Suprapubic skin (tissue), 4 donors: ENCODE measurements at regions not wholly inside any gene's neighbourhood (a gene's known extent, or its start where the extent isn't known, plus 50 kb on each side); places are given as distances from the start of the nearest gene placed in this dataset.

Experiments
- POLR2A ChIP-seq, 2 donors: fragments of 450-650 bp; IDR thresholded peaks; one replicate each; pipeline ENCODE4 v1.6.1; 2017; ENCODE audit warnings: antibody characterized with exemption in 2 of 2, mild to moderate bottlenecking in 2 of 2, moderate library complexity in 2 of 2
- POLR2AphosphoS5 ChIP-seq, 3 donors: sonication (generic); formaldehyde crosslinking; IDR thresholded peaks; one replicate each; pipeline ENCODE4 v1.6.1; 2017; ENCODE audit warnings: antibody characterized with exemption in 3 of 3
- TF ChIP-seq, protein P1 (sequence below), 2 donors: fragments of 200-600 bp in 1 of 2; fragments of 450-650 bp in 1 of 2; sonication (generic) in 1 of 2; IDR thresholded peaks; one replicate each; pipeline ENCODE4 v1.5.1; 2016 to 2019; ENCODE audit warnings: antibody characterized with exemption in 2 of 2, mild to moderate bottlenecking in 1 of 2, moderate library complexity in 1 of 2

DNA sequence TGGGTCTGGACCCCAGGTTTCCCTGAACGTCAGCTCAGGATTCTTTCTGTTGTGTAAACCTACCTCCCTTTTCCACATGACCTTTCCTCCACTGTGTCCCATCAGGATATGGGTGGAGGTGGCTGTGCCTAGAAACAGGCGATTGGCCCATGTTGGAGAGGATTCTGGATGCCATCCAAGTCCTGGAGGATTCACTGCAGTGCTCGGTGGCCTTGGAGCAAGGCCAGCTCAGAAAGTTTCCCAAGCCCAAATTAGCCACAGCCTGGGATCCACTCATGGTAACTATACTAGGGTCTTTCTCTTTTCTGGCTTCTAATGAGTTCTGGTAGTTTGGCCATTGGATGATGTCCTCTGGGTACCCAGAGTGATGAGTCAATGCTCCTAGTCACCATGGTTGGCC lies 141.6 kb downstream of the SNX19 start:
- no peak for TF ChIP-seq POLR2A (IDR thresholded peaks at IDR 0.05)
- TF ChIP-seq, protein P1, sequence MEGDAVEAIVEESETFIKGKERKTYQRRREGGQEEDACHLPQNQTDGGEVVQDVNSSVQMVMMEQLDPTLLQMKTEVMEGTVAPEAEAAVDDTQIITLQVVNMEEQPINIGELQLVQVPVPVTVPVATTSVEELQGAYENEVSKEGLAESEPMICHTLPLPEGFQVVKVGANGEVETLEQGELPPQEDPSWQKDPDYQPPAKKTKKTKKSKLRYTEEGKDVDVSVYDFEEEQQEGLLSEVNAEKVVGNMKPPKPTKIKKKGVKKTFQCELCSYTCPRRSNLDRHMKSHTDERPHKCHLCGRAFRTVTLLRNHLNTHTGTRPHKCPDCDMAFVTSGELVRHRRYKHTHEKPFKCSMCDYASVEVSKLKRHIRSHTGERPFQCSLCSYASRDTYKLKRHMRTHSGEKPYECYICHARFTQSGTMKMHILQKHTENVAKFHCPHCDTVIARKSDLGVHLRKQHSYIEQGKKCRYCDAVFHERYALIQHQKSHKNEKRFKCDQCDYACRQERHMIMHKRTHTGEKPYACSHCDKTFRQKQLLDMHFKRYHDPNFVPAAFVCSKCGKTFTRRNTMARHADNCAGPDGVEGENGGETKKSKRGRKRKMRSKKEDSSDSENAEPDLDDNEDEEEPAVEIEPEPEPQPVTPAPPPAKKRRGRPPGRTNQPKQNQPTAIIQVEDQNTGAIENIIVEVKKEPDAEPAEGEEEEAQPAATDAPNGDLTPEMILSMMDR (IDR thresholded peaks at IDR 0.05), result no peak
- no peak for TF ChIP-seq POLR2AphosphoS5 (IDR thresholded peaks at IDR 0.05)
